SK-N-SH (cell line): ENCODE measurements at regions not wholly inside any gene's neighbourhood (a gene's known extent, or its start where the extent isn't known, plus 50 kb on each side); places are given as distances from the start of the nearest gene placed in this dataset.

Experiments
- CTCF ChIA-PET: fragments of 300-600, 350-600 bp; formaldehyde crosslinking; extraction: SDS; loops from one replicate; lab custom pipeline; 2021; lab: Yijun Ruan, JAX
- POLR2A ChIA-PET: fragments of 350-600 bp; sonication (Branson Sonifier 250); formaldehyde crosslinking; extraction: SDS; loops from one replicate; lab custom pipeline; 2020; ENCODE audit warnings: antibody characterized with exemption, inconsistent platforms; lab: Yijun Ruan, JAX
- DNase-seq: peaks from one replicate; pipeline ENCODE4 v3.0.0; 2012
- H2AFZ ChIP-seq: fragments of 200-600 bp; sonication (generic); 2 replicates; pipeline ENCODE4 v1.8.1; 2016; ENCODE audit warnings: antibody characterized with exemption, mild to moderate bottlenecking, low read depth
- H3F3A ChIP-seq: fragments of 200-600 bp; sonication (generic); replicated peaks from 2 replicates; pipeline ENCODE3; 2016; ENCODE audit warnings: antibody characterized with exemption, mild to moderate bottlenecking; ENCODE audit not compliant: insufficient read depth
- H3K27ac ChIP-seq, 2 experiments: fragments of 200-500 bp in 1 of 2; fragments of 200-600 bp in 1 of 2; sonication (Bioruptor generic) in 1 of 2; sonication (generic), shearing (Covaris generic) in 1 of 2; 2 replicates each; pipeline versions ENCODE4 v1.5.1 to v1.6.1; 2014 to 2016; ENCODE audit warnings: low read depth in 2 of 2, inconsistent platforms in 1 of 2, low read length in 1 of 2, mild to moderate bottlenecking in 1 of 2, mixed read lengths in 1 of 2
- H3K27me3 ChIP-seq: fragments of 200-600 bp; sonication (generic), shearing (Covaris generic); 2 replicates; pipeline ENCODE4 v1.6.1; 2016; ENCODE audit warnings: mixed run types; ENCODE audit not compliant: insufficient read depth
- H3K36me3 ChIP-seq, 2 experiments: fragments of 200-500 bp in 1 of 2; fragments of 200-600 bp in 1 of 2; sonication (Bioruptor generic) in 1 of 2; sonication (generic) in 1 of 2; replicated peaks in 1 of 2; 2 replicates each; pipeline versions ENCODE3 to v1.5.1; 2014 to 2016; ENCODE audit warnings: low read length in 1 of 2, mild to moderate bottlenecking in 1 of 2; ENCODE audit not compliant: insufficient read depth in 2 of 2, control insufficient read depth in 1 of 2
- H3K4me1 ChIP-seq, 2 experiments: fragments of 200-500 bp in 1 of 2; fragments of 200-600 bp in 1 of 2; sonication (Bioruptor generic) in 1 of 2; sonication (generic), shearing (Covaris generic) in 1 of 2; 2 replicates each; pipeline versions ENCODE4 v1.5.1 to v1.6.1; 2014 to 2016; ENCODE audit warnings: low read depth in 1 of 2, low read length in 1 of 2, mixed run types in 1 of 2; ENCODE audit not compliant: insufficient read depth in 2 of 2, control insufficient read depth in 1 of 2
- H3K4me2 ChIP-seq: fragments of 200-600 bp; sonication (generic), shearing (Covaris generic); 2 replicates; pipeline ENCODE4 v1.6.1; 2017; ENCODE audit warnings: mixed run types
- H3K4me3 ChIP-seq, 2 experiments: fragments of 200-500 bp in 1 of 2; fragments of 200-600 bp in 1 of 2; sonication (Bioruptor generic) in 1 of 2; sonication (generic), shearing (Covaris generic) in 1 of 2; 2 replicates each; pipeline versions ENCODE4 v1.5.1 to v1.8.1; 2014 to 2016; ENCODE audit warnings: low read depth in 2 of 2, inconsistent platforms in 1 of 2, low read length in 1 of 2, mild to moderate bottlenecking in 1 of 2, mixed read lengths in 1 of 2, moderate library complexity in 1 of 2
- H3K79me2 ChIP-seq: fragments of 200-600 bp; sonication (generic); 2 replicates; pipeline ENCODE4 v1.8.1; 2017; ENCODE audit warnings: mild to moderate bottlenecking; ENCODE audit not compliant: insufficient read depth
- H3K9ac ChIP-seq: fragments of 200-600 bp; sonication (generic); 2 replicates; pipeline ENCODE4 v1.6.1; 2017; ENCODE audit warnings: mixed run types
- H3K9me2 ChIP-seq: fragments of 200-600 bp; sonication (generic); 2 replicates; pipeline ENCODE4 v1.6.1; 2017; ENCODE audit warnings: mixed run types
- H3K9me3 ChIP-seq: fragments of 200-600 bp; sonication (generic); 2 replicates; pipeline ENCODE4 v1.6.1; 2017; ENCODE audit warnings: mixed run types, mild to moderate bottlenecking, moderate library complexity
- H4K20me1 ChIP-seq: fragments of 200-600 bp; sonication (generic); 2 replicates; pipeline ENCODE4 v1.6.1; 2017; ENCODE audit warnings: mild to moderate bottlenecking, mixed run types; ENCODE audit not compliant: insufficient read depth
- CTCF ChIP-seq: fragments of 200-600 bp; sonication (generic); IDR thresholded peaks from 2 replicates; pipeline ENCODE4 v1.6.1; 2017; ENCODE audit warnings: antibody characterized with exemption, mild to moderate bottlenecking, moderate library complexity
- EP300 ChIP-seq, 2 experiments: IDR thresholded peaks; 2 replicates each; pipeline versions ENCODE4 v1.4.0 to v1.6.1; 2012; ENCODE audit warnings: borderline replicate concordance in 1 of 2, low read depth in 1 of 2, low read length in 1 of 2
- EZH2phosphoT487 ChIP-seq: fragments of 200-600 bp; sonication (generic); IDR thresholded peaks from 2 replicates; pipeline ENCODE4 v1.6.1; 2017; ENCODE audit warnings: low read depth, mixed run types, mild to moderate bottlenecking, antibody characterized with exemption, moderate library complexity, borderline replicate concordance
- FOSL2 ChIP-seq: IDR thresholded peaks from 2 replicates; pipeline ENCODE4 v1.4.0; 2012; ENCODE audit warnings: low read depth, mild to moderate bottlenecking, moderate library complexity, borderline replicate concordance
- FOXJ3 ChIP-seq: sonication (generic); formaldehyde crosslinking; IDR thresholded peaks from 2 replicates; pipeline ENCODE4 v1.5.1; 2020; ENCODE audit warnings: mild to moderate bottlenecking, missing genetic modification reagents
- GABPA ChIP-seq: IDR thresholded peaks from 2 replicates; pipeline ENCODE4 v1.4.0; 2012; ENCODE audit warnings: low read depth, mild to moderate bottlenecking
- JUND ChIP-seq: IDR thresholded peaks from 2 replicates; pipeline ENCODE4 v1.4.0; 2012
- MAX ChIP-seq: IDR thresholded peaks from 2 replicates; pipeline ENCODE4 v1.4.0; 2012; ENCODE audit warnings: low read depth
- MXI1 ChIP-seq: IDR thresholded peaks from 2 replicates; pipeline ENCODE4 v1.6.1; 2012; ENCODE audit warnings: mild to moderate bottlenecking, low read depth, low read length, improper control_type of control experiment
- PBX3 ChIP-seq: IDR thresholded peaks from 2 replicates; pipeline ENCODE4; 2012
- POLR2AphosphoS5 ChIP-seq: IDR thresholded peaks from 2 replicates; pipeline ENCODE4 v1.6.1; 2012; ENCODE audit warnings: low read depth, low read length
- RAD21 ChIP-seq: IDR thresholded peaks from 2 replicates; pipeline ENCODE4 v1.6.1; 2012; ENCODE audit warnings: mild to moderate bottlenecking, low read length
- SMC3 ChIP-seq: IDR thresholded peaks from 2 replicates; pipeline ENCODE4 v1.6.1; 2012; ENCODE audit warnings: low read depth, low read length, improper control_type of control experiment
- TAF1 ChIP-seq: IDR thresholded peaks from 2 replicates; pipeline ENCODE4 v1.6.1; 2012; ENCODE audit warnings: low read depth, mild to moderate bottlenecking, low read length, moderate library complexity, borderline replicate concordance
- TCF12 ChIP-seq: IDR thresholded peaks from 2 replicates; pipeline ENCODE4 v1.4.0; 2012
- TEAD4 ChIP-seq: IDR thresholded peaks from 2 replicates; pipeline ENCODE4 v1.4.0; 2012; ENCODE audit warnings: mild to moderate bottlenecking, borderline replicate concordance; ENCODE audit not compliant: insufficient read depth
- USF2 ChIP-seq: fragments of 150-350 bp; IDR thresholded peaks from 2 replicates; pipeline ENCODE4 v1.6.1; 2017; ENCODE audit warnings: antibody characterized with exemption, low read length, low read depth, borderline replicate concordance
- YY1 ChIP-seq: IDR thresholded peaks from 2 replicates; pipeline ENCODE4 v1.4.0; 2012; ENCODE audit warnings: low read depth, mild to moderate bottlenecking
- WGBS: methylation state at CpG from one replicate; pipeline ENCODE4 v1.1.6; 2017; ENCODE audit warnings: low lambda C conversion rate; 5-methylcytosine and 5-hydroxymethylcytosine counted together
- TF ChIP-seq, protein P1 (sequence below): IDR thresholded peaks from 2 replicates; pipeline ENCODE4 v1.4.0; 2012; ENCODE audit warnings: low read depth, borderline replicate concordance
- TF ChIP-seq, protein P2 (sequence below): IDR thresholded peaks from 2 replicates; pipeline ENCODE4 v1.6.1; 2012; ENCODE audit warnings: mild to moderate bottlenecking, low read depth, low read length, moderate library complexity

- H3K9ac ChIP-seq, result no peak overlapping the region
- ChIA-PET CTCF (interaction anchor here (0.6 to 1.8 kb wide), 4 partner anchors 10 to 413 kb away, joined by 3 to 5 read pairs (median 4); no protein-coding TSS in a partner anchor), POLR2A (interaction anchor here (0.6 to 1.2 kb wide), 2 partner anchors 9 to 11 kb away, joined by 3 to 4 read pairs; no protein-coding TSS in a partner anchor)
- H3K9me3 ChIP-seq, result no peaks in the 10 kb centered on the region
- no peaks in the 10 kb centered on the region for H3K9me2 ChIP-seq
- H3K27ac ChIP-seq, result peak overlapping the region; percentile 54 to 79
- H3K4me3 ChIP-seq, result no peak overlapping the region
- no peak for TF ChIP-seq TEAD4
- TF ChIP-seq YY1, result no peak
- TF ChIP-seq POLR2AphosphoS5, result no peak
- TF ChIP-seq MXI1, result no peak
- TF ChIP-seq RAD21, result no peak
- TF ChIP-seq SMC3, result no peak
- TF ChIP-seq PBX3, result no peak
- TF ChIP-seq, protein P1, sequence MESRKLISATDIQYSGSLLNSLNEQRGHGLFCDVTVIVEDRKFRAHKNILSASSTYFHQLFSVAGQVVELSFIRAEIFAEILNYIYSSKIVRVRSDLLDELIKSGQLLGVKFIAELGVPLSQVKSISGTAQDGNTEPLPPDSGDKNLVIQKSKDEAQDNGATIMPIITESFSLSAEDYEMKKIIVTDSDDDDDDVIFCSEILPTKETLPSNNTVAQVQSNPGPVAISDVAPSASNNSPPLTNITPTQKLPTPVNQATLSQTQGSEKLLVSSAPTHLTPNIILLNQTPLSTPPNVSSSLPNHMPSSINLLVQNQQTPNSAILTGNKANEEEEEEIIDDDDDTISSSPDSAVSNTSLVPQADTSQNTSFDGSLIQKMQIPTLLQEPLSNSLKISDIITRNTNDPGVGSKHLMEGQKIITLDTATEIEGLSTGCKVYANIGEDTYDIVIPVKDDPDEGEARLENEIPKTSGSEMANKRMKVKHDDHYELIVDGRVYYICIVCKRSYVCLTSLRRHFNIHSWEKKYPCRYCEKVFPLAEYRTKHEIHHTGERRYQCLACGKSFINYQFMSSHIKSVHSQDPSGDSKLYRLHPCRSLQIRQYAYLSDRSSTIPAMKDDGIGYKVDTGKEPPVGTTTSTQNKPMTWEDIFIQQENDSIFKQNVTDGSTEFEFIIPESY, result no peak
- no peak for TF ChIP-seq CTCF
- TF ChIP-seq MAX, result no peak
- TF ChIP-seq EZH2phosphoT487, result no peak
- no peak for TF ChIP-seq EP300 (IDR thresholded peaks at IDR 0.05; ENCODE audit: borderline replicate concordance in 1 of 2, low read depth in 1 of 2, low read length in 1 of 2)
- no peak for TF ChIP-seq JUND
- no peak for TF ChIP-seq FOXJ3 (CRISPR knock-in tag)
- no peak for TF ChIP-seq TAF1
- no peak for TF ChIP-seq USF2
- TF ChIP-seq FOSL2, result no peak
- no peak for TF ChIP-seq TCF12
- TF ChIP-seq, protein P2, sequence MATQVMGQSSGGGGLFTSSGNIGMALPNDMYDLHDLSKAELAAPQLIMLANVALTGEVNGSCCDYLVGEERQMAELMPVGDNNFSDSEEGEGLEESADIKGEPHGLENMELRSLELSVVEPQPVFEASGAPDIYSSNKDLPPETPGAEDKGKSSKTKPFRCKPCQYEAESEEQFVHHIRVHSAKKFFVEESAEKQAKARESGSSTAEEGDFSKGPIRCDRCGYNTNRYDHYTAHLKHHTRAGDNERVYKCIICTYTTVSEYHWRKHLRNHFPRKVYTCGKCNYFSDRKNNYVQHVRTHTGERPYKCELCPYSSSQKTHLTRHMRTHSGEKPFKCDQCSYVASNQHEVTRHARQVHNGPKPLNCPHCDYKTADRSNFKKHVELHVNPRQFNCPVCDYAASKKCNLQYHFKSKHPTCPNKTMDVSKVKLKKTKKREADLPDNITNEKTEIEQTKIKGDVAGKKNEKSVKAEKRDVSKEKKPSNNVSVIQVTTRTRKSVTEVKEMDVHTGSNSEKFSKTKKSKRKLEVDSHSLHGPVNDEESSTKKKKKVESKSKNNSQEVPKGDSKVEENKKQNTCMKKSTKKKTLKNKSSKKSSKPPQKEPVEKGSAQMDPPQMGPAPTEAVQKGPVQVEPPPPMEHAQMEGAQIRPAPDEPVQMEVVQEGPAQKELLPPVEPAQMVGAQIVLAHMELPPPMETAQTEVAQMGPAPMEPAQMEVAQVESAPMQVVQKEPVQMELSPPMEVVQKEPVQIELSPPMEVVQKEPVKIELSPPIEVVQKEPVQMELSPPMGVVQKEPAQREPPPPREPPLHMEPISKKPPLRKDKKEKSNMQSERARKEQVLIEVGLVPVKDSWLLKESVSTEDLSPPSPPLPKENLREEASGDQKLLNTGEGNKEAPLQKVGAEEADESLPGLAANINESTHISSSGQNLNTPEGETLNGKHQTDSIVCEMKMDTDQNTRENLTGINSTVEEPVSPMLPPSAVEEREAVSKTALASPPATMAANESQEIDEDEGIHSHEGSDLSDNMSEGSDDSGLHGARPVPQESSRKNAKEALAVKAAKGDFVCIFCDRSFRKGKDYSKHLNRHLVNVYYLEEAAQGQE, result no peak
- TF ChIP-seq GABPA, result no peak
- peaks cover 12% of the 10 kb centered on the region for H3F3A ChIP-seq
- H3K4me2 ChIP-seq, result peak overlapping the region; percentile 39
- no peaks in the 10 kb centered on the region for H3K27me3 ChIP-seq
- no peaks in the 10 kb centered on the region for H3K79me2 ChIP-seq
- 58% methylated on average over 5 of the region's 6 CpGs for WGBS
- peaks cover 18 to 22% of the 10 kb centered on the region in 2 experiments for H3K4me1 ChIP-seq
- DNase-seq, result peak; percentile 57
- no peaks in the 10 kb centered on the region for H4K20me1 ChIP-seq
- peak overlapping the region; percentile 97 for H2AFZ ChIP-seq
- H3K36me3 ChIP-seq, result no peaks in the 10 kb centered on the region
Observed at GRCh38 chr13:40189898-40190630, 476.4 kb downstream of the FOXO1 start.
